COLO668 (cell line): ENCODE measurements at regions not wholly inside any gene's neighbourhood (a gene's known extent, or its start where the extent isn't known, plus 50 kb on each side); places are given as distances from the start of the nearest gene placed in this dataset.

ENCODE experiments used
- DNase-seq: peaks from one replicate; lab custom pipeline; 2025; ENCODE audit not compliant: unreplicated experiment; lab: John Stamatoyannopoulos, UW

- no peak for DNase-seq
Measured at GRCh38 chr15:66900586-66901310, 164.7 kb upstream of the SMAD3 start.

- no peak for DNase-seq
Measured at GRCh38 chr15:66901336-66902100, 163.9 kb upstream of the SMAD3 start.

GRCh38 chr15:66905185-66905584, 160.2 kb upstream of the SMAD3 start:
- no peak for DNase-seq

- no peak for DNase-seq
Measured at GRCh38 chr15:66905954-66906353, 159.4 kb upstream of the SMAD3 start.

GRCh38 chr15:66906668-66907614, 158.5 kb upstream of the SMAD3 start:
- DNase-seq: no peak

GRCh38 chr15:66907826-66908743, 157.3 kb upstream of the SMAD3 start:
- DNase-seq: no peak

GRCh38 chr15:66908744-66909095, 156.7 kb upstream of the SMAD3 start:
- no peak for DNase-seq

- DNase-seq: no peak
Measured at GRCh38 chr15:66909381-66909890, 156.0 kb upstream of the SMAD3 start.

- DNase-seq: no peak
Measured at GRCh38 chr15:66911131-66911700, 154.2 kb upstream of the SMAD3 start.

- no peak for DNase-seq
Measured at GRCh38 chr15:66912001-66912400, 153.4 kb upstream of the SMAD3 start.

- DNase-seq: no peak
Measured at GRCh38 chr15:66912441-66912840, 153.0 kb upstream of the SMAD3 start.

- DNase-seq: no peak
Measured at GRCh38 chr15:66917904-66918448, 147.4 kb upstream of the SMAD3 start.

GRCh38 chr15:66919421-66919820, 146.0 kb upstream of the SMAD3 start:
- no peak for DNase-seq

- no peak for DNase-seq
Measured at GRCh38 chr15:66921319-66921915, 144.0 kb upstream of the SMAD3 start.

GRCh38 chr15:66922608-66923007, 142.8 kb upstream of the SMAD3 start:
- DNase-seq: no peak

- peak; percentile 8 for DNase-seq
Measured at GRCh38 chr15:66923438-66923881, 141.9 kb upstream of the SMAD3 start.

GRCh38 chr15:66924889-66925288, 140.5 kb upstream of the SMAD3 start:
- DNase-seq: no peak

- DNase-seq: no peak
Measured at GRCh38 chr15:66925721-66926120, 139.7 kb upstream of the SMAD3 start.
